H1 (cell line): ENCODE measurements at regions not wholly inside any gene's neighbourhood (a gene's known extent, or its start where the extent isn't known, plus 50 kb on each side); places are given as distances from the start of the nearest gene placed in this dataset.

Experiments used
- BRCA1 ChIP-seq: IDR thresholded peaks from 2 replicates; pipeline ENCODE4 v1.6.1; 2012; ENCODE audit warnings: low read depth, low read length, improper control_type of control experiment
- CEBPB ChIP-seq: IDR thresholded peaks from 2 replicates; pipeline ENCODE4 v1.6.1; 2012; ENCODE audit warnings: low read depth, low read length
- CTCF ChIP-seq, 3 experiments: IDR thresholded peaks; 1 replicate in 2 of 3; 2 replicates in 1 of 3; pipeline versions ENCODE4 v1.5.1 to v1.6.1; 2011; ENCODE audit warnings: low read length in 3 of 3, mild to moderate bottlenecking in 3 of 3, inconsistent platforms in 2 of 3, low read depth in 1 of 3, moderate library complexity in 1 of 3; ENCODE audit not compliant: insufficient read depth in 1 of 3; ENCODE audit errors: control extremely low read depth in 1 of 3
- EP300 ChIP-seq, 2 experiments: IDR thresholded peaks; 1 replicate in 1 of 2; 2 replicates in 1 of 2; pipeline ENCODE4 v1.6.1; 2011 to 2012; ENCODE audit warnings: low read depth in 2 of 2, low read length in 2 of 2, mild to moderate bottlenecking in 2 of 2, borderline replicate concordance in 1 of 2, inconsistent platforms in 1 of 2, moderate library complexity in 1 of 2
- EZH2 ChIP-seq: fragments of 200-600 bp; sonication (generic); IDR thresholded peaks from 2 replicates; pipeline ENCODE4 v1.7.1; 2012; ENCODE audit warnings: low read depth, mild to moderate bottlenecking, moderate library complexity, low read length, inconsistent platforms; ENCODE audit not compliant: severe bottlenecking
- JUN ChIP-seq: IDR thresholded peaks from 2 replicates; pipeline ENCODE4 v1.6.1; 2011; ENCODE audit warnings: low read depth, mild to moderate bottlenecking, improper control_type of control experiment, low read length
- MAX ChIP-seq: IDR thresholded peaks from 2 replicates; pipeline ENCODE4 v1.6.1; 2012; ENCODE audit warnings: inconsistent platforms
- NRF1 ChIP-seq: IDR thresholded peaks from 2 replicates; pipeline ENCODE4 v1.6.1; 2011; ENCODE audit warnings: mild to moderate bottlenecking, low read depth, low read length, improper control_type of control experiment
- SIN3A ChIP-seq, 2 experiments: IDR thresholded peaks in 1 of 2; conservative IDR thresholded peaks in 1 of 2; 2 replicates each; pipeline ENCODE4 v1.6.1; 2011 to 2012; ENCODE audit warnings: low read length in 2 of 2, improper control_type of control experiment in 1 of 2, low read depth in 1 of 2, mild to moderate bottlenecking in 1 of 2
- TF ChIP-seq, protein P1 (sequence below): IDR thresholded peaks from 2 replicates; pipeline ENCODE4 v1.6.1; 2011; ENCODE audit warnings: low read depth, mild to moderate bottlenecking, low read length; ENCODE audit not compliant: insufficient read depth

DNA sequence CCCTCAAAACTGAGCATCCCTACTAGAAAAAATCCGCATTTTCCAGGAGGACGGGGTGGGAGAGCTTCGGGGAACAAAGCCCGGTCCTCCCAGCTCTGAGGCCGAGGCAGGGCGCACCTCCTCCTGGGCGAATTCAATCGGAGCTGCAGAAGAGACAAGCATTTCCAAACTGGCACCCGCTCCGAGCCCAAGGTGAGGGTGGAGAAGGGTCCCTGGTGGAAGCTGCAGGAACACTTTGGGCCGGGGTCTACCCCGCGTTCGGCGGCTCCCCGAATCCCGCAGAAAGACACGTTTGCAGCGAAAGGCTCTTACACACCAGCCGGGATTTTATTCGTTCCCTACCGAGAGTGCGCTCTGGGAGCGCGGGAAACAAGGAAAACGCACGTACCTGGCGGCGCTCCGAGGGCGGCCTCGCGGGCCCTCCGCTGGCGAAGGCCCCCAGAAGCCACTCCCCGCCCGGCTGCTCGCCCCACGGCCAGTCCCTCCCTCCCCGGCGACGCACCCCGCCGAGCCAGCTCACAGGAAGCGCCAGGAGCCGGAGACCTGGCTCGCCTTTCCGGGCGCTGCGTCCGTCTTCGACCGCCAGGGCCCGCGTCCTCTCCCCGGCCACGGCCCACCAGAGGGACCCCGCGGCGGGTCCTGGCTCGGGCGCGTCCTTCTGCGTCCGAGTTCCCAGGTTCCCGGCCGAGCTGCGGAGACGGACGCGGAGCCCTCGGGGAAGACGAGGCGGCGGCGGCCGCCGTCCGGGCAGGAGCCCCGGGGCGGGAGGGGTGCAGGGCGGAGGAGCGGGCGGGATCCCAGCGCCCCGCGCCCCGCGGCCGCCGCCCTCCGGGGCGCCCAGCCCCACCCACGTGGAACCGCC, 49.8 kb upstream of the BAHCC1 start:
- TF ChIP-seq CTCF (IDR thresholded peaks at IDR 0.05; ENCODE audit: control extremely low read depth in 1 of 3, insufficient read depth in 1 of 3, low read depth in 1 of 3, low read length in 3 of 3) (peak in 2 of 3 experiments; percentile 5 to 22; a peak in 2 of 4 replicates), CEBPB (no peak), JUN (no peak), EZH2 (peak; percentile 31), SIN3A (conservative IDR thresholded peaks at IDR 0.05 in 1 of 2, IDR thresholded peaks at IDR 0.05 in 1 of 2; ENCODE audit: low read depth in 1 of 2, low read length in 2 of 2) (peak in 1 of 2 experiments; percentile 75; a peak in 2 of 4 replicates), NRF1 (no peak), EP300 (IDR thresholded peaks at IDR 0.05; ENCODE audit: borderline replicate concordance in 1 of 2, low read depth in 2 of 2, low read length in 2 of 2) (no peak), BRCA1 (no peak), MAX (no peak; the same call in none of the 2 replicates)
- TF ChIP-seq, protein P1, sequence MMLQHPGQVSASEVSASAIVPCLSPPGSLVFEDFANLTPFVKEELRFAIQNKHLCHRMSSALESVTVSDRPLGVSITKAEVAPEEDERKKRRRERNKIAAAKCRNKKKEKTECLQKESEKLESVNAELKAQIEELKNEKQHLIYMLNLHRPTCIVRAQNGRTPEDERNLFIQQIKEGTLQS = no peak
